HG03575 (cell line): ENCODE measurements at regions not wholly inside any gene's neighbourhood (a gene's known extent, or its start where the extent isn't known, plus 50 kb on each side); places are given as distances from the start of the nearest gene placed in this dataset.

Experiments used
- ATAC-seq: cut with Tn5 transposase; IDR thresholded peaks from one replicate; pipeline ENCODE4 v1.9.1; 2021; ENCODE audit not compliant: unreplicated experiment, insufficient number of reproducible peaks, low FRiP score; ENCODE audit errors: extremely low read depth

GRCh38 chr15:38689522-38689921, 124.9 kb upstream of the RASGRP1 start:
- no peak for ATAC-seq

GRCh38 chr15:38690216-38690615, 125.6 kb upstream of the RASGRP1 start:
- ATAC-seq = no peak

- ATAC-seq = no peak
Measured at GRCh38 chr15:38690719-38691332, 126.2 kb upstream of the RASGRP1 start.

- no peak for ATAC-seq
Measured at GRCh38 chr15:38691377-38691776, 126.8 kb upstream of the RASGRP1 start.

GRCh38 chr15:38691965-38692788, 127.6 kb upstream of the RASGRP1 start:
- no peak for ATAC-seq

- ATAC-seq = no peak
Measured at GRCh38 chr15:38692789-38693062, 128.1 kb upstream of the RASGRP1 start.

- no peak for ATAC-seq
Measured at GRCh38 chr15:38695249-38696108, 130.9 kb upstream of the RASGRP1 start.

GRCh38 chr15:38696109-38696727, 131.6 kb upstream of the RASGRP1 start:
- ATAC-seq = peak; percentile 42

- ATAC-seq = no peak
Measured at GRCh38 chr15:38696790-38697495, 132.3 kb upstream of the RASGRP1 start.

- ATAC-seq = no peak
Measured at GRCh38 chr15:38698254-38698653, 133.6 kb upstream of the RASGRP1 start.

- ATAC-seq = peak; percentile 41
Measured at GRCh38 chr15:38699633-38700230, 135.1 kb upstream of the RASGRP1 start.

GRCh38 chr15:38701149-38701548, 136.5 kb upstream of the RASGRP1 start:
- no peak for ATAC-seq

GRCh38 chr15:38702178-38702912, 137.7 kb upstream of the RASGRP1 start:
- no peak for ATAC-seq

GRCh38 chr15:38705436-38706219, 141.0 kb upstream of the RASGRP1 start:
- no peak for ATAC-seq

- ATAC-seq = no peak
Measured at GRCh38 chr15:38706956-38707355, 142.3 kb upstream of the RASGRP1 start.

- ATAC-seq = no peak
Measured at GRCh38 chr15:38707802-38708671, 143.4 kb upstream of the RASGRP1 start.
